GM12874 (cell line): ENCODE measurements at regions not wholly inside any gene's neighbourhood (a gene's known extent, or its start where the extent isn't known, plus 50 kb on each side); places are given as distances from the start of the nearest gene placed in this dataset.

Source experiments
- TF ChIP-seq, protein P1 (sequence below): IDR thresholded peaks from 2 replicates; pipeline ENCODE4 v1.5.1; 2011; ENCODE audit warnings: low read depth, mild to moderate bottlenecking, control low read depth, low read length, moderate library complexity; ENCODE audit not compliant: insufficient read depth

DNA sequence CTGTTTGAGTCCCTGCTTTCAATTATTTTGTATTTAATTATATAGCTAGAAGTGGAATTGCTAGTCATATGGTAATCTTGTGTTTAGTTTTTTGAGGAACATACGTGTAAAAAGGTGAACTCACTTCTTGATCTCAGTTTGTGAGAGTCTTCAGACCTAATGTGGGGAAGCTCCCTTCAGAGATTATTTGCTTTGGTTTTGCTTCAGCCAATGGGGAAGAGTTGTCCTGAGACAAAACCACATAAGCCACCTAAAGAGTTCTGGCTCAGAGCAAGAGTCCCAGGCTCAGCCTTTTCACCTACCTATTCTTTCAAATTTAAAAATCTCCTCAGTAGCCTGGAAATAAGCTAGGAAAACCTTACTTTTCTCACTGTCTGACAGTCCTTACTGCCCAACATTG lies 138.4 kb downstream of the UCK2 start:
- TF ChIP-seq, protein P1, sequence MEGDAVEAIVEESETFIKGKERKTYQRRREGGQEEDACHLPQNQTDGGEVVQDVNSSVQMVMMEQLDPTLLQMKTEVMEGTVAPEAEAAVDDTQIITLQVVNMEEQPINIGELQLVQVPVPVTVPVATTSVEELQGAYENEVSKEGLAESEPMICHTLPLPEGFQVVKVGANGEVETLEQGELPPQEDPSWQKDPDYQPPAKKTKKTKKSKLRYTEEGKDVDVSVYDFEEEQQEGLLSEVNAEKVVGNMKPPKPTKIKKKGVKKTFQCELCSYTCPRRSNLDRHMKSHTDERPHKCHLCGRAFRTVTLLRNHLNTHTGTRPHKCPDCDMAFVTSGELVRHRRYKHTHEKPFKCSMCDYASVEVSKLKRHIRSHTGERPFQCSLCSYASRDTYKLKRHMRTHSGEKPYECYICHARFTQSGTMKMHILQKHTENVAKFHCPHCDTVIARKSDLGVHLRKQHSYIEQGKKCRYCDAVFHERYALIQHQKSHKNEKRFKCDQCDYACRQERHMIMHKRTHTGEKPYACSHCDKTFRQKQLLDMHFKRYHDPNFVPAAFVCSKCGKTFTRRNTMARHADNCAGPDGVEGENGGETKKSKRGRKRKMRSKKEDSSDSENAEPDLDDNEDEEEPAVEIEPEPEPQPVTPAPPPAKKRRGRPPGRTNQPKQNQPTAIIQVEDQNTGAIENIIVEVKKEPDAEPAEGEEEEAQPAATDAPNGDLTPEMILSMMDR = no peak

DNA sequence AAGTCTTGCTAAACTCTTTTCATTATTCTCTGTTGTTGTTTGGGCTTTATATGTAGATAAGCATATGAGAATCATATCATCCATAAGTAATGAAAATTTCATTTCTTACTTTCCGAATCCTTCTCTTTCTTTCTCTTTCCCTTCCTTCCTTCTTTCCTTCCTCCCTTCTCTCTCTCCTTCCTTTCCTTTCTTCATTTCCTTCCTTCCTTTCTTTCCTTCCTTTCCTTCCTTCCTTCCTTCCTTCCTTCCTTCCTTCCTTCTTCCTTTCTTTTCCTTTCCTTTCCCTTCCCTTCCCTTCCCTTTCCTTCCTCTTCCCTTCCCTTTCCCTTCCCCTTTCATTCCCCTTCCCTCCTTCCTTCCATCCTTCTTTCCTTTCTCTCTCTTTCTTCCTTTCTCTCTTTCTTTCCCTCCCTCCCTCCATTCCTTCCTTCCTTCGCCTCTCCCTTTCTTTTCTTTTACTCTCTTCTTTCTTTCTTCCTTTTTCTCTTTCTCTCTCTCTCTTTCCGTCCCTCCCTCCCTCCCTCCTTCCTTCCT lies 147.3 kb downstream of the UCK2 start:
- TF ChIP-seq, protein P1 = no peak

DNA sequence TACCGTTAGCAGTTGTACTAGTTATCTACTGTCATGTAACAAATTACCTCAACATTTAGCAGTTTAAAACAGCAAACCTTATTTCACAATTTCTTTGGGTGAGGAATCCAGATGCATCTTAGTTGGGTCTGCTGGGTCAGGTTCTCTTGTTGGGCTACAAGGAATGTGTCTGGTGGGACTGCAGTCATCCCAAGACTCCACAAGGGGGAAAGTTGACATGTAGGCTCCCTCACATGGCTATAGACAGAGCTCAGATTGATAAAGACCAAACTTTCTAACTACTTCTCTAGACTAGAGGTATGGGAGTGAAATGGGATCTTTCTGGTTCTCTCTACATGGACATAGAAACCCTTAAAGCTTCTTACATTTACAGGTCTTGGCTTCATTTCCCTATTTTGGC lies 160.9 kb downstream of the UCK2 start:
- TF ChIP-seq, protein P1 = no peak

DNA sequence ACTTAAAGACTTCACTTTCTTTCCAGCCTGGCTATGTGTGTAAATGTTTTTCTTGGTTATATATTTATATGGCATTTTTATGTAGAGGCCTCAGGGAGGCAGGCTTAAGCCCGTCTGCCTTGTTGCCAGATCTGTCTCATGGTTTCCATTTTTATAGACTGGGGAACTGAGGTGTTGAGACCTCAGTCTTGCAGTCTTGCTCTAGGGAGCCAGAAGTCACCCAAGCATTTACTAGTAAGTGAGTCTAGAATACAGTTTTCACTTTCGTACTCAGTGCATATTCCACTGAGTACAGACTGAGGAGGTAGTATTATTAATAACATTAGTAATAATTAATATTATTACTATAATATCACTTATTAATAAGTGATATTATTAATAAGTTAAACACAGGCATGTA lies 161.4 kb downstream of the UCK2 start:
- TF ChIP-seq, protein P1 = no peak

DNA sequence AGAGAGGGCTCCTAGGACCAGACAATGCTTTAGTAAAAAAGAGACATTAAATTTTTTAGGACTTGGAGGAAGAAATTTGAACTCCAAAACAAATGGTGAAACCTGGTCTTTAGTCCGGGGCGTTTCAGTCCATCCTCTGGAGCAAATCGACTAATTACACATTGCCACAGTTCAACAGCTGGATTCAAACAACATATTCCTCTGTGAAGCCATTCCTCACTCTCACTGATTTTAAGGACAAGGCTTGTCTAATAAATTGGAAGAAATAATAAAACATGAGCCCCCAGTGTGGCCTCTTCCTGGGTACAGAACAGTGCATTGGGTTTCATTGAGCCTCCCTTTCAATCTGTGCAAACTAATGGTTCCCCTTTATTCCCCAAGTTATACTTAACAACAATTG lies 165.1 kb downstream of the UCK2 start:
- TF ChIP-seq, protein P1 = no peak

DNA sequence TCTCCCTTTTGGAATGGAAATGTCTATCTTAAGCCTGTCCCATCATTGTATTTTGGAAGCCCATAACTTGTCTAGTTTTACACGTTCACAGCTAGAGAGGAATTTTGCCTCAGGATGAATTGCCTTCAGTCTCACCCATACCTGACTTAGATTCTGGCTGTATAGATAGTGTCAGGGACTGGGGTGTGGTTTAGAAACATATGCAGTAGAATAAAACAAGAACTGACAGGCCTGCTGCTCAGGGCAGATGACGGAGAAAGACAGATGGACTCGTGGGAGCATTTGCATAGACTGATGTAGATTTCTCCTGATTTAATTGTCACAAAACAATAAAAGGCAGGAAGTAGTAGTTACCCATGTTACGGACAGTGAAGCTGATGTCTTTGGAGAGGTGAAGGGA lies 166.7 kb downstream of the UCK2 start:
- TF ChIP-seq, protein P1 = no peak

DNA sequence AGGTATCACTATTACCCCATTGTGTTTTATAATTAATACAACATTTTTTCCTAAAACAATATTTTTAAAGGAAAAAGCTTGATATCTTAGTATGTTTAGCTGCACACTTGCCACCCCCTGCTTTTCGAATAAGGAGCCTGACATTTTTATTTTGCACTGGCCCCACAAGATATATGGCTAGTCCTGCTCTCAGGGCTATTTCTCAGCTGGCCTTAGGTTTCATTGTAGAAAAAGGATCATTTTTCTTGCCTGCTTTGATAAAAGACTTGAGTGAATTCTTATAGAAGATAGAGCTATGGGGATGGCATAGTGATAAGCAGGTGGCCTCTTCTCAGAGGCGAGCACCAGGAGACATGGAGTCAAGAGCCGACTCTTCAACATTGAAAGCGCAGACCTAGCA lies 167.0 kb downstream of the FAM78B start:
- TF ChIP-seq, protein P1 = no peak

DNA sequence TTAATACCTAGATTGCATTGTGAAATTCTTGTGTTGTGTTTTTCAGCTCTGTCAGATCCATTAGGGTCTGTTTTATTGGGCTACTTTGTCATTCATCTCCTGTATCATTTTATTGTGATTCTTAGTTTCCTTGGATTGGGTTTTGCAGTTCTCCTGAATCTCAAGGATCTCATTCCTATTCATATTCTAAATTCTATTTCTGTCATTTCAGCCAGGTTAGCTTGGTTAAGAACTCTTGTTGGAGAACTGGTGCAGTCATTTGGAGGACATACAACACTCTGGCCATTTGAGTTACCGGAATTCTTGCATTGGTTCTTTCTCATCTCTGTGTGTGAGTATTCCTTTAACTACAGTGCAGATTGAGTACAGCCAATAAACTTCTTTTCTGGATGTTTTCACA lies 159.6 kb downstream of the FAM78B start:
- TF ChIP-seq, protein P1 = no peak
